ENCODE measurements at regions not wholly inside any gene's neighbourhood (a gene's known extent, or its start where the extent isn't known, plus 50 kb on each side); places are given as distances from the start of the nearest gene placed in this dataset.

DNA sequence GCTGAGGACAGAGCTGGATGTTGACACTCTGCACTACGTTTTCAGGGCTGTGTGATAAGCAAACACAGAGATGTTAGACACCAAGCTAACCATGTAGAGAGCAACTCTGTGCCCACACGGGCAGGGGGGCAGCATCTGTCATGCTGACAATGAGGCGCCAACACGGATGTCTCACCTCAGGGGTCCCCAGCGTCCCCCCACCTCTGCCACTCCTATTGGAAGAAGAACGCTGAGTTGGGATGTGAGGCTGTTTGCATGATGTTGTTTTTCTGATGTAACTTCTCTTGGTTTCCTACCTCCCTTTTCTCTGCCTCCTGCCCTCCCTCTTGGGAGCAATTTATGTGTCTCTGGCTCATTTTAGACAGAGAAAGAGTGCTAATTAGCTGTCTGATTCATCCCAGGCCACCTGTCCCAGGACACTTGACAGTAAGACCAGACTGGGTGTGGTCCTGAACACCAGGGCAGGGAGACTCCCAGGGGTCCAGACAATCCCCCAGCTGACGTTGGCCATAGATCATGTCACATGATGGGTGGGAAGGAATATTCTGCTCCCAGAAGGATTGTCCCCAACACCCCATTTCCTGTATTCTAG is 89.2 kb upstream of the NCAM1 start:
- intact Hi-C loops (cut with DNase I; ENCODE audit: low total_unique reads): no loop called here
- DNase-seq (ENCODE audit: low spot score in 2 of 2): no peak
- H3K4me3 ChIP-seq (ENCODE audit: low read depth, poor library complexity, severe bottlenecking): no peak overlapping the region
- no peak for TF ChIP-seq POLR2A (IDR thresholded peaks at IDR 0.05)
- TF ChIP-seq, protein P1, sequence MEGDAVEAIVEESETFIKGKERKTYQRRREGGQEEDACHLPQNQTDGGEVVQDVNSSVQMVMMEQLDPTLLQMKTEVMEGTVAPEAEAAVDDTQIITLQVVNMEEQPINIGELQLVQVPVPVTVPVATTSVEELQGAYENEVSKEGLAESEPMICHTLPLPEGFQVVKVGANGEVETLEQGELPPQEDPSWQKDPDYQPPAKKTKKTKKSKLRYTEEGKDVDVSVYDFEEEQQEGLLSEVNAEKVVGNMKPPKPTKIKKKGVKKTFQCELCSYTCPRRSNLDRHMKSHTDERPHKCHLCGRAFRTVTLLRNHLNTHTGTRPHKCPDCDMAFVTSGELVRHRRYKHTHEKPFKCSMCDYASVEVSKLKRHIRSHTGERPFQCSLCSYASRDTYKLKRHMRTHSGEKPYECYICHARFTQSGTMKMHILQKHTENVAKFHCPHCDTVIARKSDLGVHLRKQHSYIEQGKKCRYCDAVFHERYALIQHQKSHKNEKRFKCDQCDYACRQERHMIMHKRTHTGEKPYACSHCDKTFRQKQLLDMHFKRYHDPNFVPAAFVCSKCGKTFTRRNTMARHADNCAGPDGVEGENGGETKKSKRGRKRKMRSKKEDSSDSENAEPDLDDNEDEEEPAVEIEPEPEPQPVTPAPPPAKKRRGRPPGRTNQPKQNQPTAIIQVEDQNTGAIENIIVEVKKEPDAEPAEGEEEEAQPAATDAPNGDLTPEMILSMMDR (IDR thresholded peaks at IDR 0.05): no peak
- WGBS, 2 donors: 56 to 58% methylated on average over 7 of the region's 7 CpGs

GRCh38 chr11:112874980-112875379 is 86.2 kb upstream of the NCAM1 start:
- 66 to 68% methylated on average over 3 of the region's 3 CpGs for WGBS, 2 donors
- no peak overlapping the region for H3K4me3 ChIP-seq (ENCODE audit: low read depth, poor library complexity, severe bottlenecking)
- intact Hi-C loops (cut with DNase I; ENCODE audit: low total_unique reads): no loop called here
- DNase-seq (ENCODE audit: low spot score in 2 of 2): no peak
- TF ChIP-seq, protein P1 (IDR thresholded peaks at IDR 0.05): no peak
- TF ChIP-seq POLR2A (IDR thresholded peaks at IDR 0.05): no peak

DNA sequence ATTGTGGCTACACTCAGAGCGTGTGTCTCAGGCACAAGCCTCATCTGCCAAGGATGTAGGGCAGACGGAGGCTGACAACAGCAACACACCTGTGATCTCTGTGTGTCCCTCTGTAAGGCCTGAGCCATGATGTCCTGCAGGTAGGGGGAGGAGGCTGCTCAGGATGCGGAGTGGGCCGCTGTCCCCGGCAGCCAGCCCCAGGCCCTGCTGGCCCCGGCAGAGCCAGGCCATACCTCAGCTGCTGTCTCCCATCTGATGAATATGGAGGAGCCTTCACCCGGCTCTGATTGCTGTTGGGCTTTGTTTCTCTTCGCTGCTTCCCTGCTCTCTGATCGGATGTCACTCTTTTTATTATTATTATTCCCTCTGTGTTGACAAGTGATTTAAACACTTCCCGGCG is 83.6 kb upstream of the NCAM1 start:
- TF ChIP-seq POLR2A (IDR thresholded peaks at IDR 0.05): no peak
- TF ChIP-seq, protein P1 (IDR thresholded peaks at IDR 0.05): no peak
- 46 to 56% methylated on average over 10 to 11 of the region's 11 CpGs for WGBS, 2 donors
- H3K4me3 ChIP-seq (ENCODE audit: low read depth, poor library complexity, severe bottlenecking): no peak overlapping the region
- intact Hi-C loops (cut with DNase I; ENCODE audit: low total_unique reads): no loop called here
- DNase-seq (ENCODE audit: low spot score in 2 of 2): no peak

DNA sequence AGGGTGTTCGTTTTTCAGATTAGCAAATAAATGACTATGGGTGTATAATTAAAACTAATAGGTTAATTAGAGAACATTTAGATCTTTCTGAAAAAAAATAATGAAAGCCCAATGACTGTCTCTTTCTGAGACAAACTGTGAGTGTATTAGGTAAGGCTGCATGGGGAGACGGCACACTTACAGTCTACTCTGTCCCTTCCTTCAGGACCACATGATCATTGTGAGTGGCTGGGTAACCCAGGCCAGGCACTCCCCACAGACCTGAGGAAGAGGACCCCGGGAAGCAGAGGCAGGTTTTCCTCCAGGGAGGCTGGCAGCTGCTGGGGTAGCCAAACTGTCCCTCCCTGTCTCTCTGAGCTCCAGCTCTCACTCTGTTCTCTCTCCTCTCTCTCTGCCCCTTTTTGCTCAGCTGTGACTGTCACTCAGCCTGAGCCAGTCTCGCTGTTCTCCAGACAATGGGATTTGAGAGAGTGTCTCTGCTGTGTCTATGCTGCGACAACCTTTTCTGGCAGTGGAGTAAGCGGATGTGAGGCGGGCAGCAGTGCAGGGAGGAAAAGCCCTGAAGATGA is 83.1 kb upstream of the NCAM1 start:
- DNase-seq (ENCODE audit: low spot score in 2 of 2): no peak
- intact Hi-C loops (cut with DNase I; ENCODE audit: low total_unique reads): no loop called here
- 72 to 76% methylated on average over 7 of the region's 7 CpGs for WGBS, 2 donors
- TF ChIP-seq, protein P1 (IDR thresholded peaks at IDR 0.05): no peak
- TF ChIP-seq POLR2A (IDR thresholded peaks at IDR 0.05): no peak
- H3K4me3 ChIP-seq (ENCODE audit: low read depth, poor library complexity, severe bottlenecking): no peak overlapping the region

DNA sequence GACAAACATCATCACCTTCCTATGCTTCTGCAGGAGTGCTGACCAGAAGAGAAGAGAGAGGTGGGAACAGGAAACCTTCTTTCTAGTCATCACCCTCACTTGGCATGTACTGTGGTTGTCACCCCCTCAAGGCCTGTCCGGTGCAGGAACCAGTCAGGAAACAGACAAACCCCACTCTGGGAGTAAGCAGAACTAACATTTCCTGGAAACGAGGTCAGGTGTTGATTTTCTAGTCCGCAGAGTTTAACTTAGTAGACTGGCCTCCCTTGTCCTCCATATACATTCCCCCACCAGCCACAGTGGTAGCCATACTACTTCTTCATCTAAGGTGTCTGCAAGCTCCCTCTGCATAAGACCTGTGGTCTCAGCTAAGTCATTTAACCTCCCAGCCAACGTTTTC is 80.7 kb upstream of the NCAM1 start:
- 58 to 61% methylated on average over 4 of the region's 4 CpGs for WGBS, 2 donors

More for the DNA sequence above, 80.7 kb upstream of the NCAM1 start:
- DNase-seq (ENCODE audit: low spot score in 2 of 2): no peak
- intact Hi-C loops (cut with DNase I; ENCODE audit: low total_unique reads): no loop called here
- H3K4me3 ChIP-seq (ENCODE audit: low read depth, poor library complexity, severe bottlenecking): no peak overlapping the region
- TF ChIP-seq, protein P1 (IDR thresholded peaks at IDR 0.05): no peak
- TF ChIP-seq POLR2A (IDR thresholded peaks at IDR 0.05): no peak
